Natural killer cell (primary cell): ENCODE measurements at regions not wholly inside any gene's neighbourhood (a gene's known extent, or its start where the extent isn't known, plus 50 kb on each side); places are given as distances from the start of the nearest gene placed in this dataset.

ENCODE experiments used
- ATAC-seq, 3 donors: fragments of 150-1000 bp in 2 of 3; fragments of 200-7000 bp in 1 of 3; cut with Tn5 transposase; 1 replicate in 1 of 3; 2 replicates in 2 of 3; pipeline ENCODE4 v1.10.0; 2021; ENCODE audit warnings: mild to moderate bottlenecking in 2 of 3, moderate library complexity in 2 of 3
- DNase-seq, 2 donors: peaks; one replicate each; pipeline versions ENCODE4 v3.0.0 to v3.0.0-alpha.2; 2013 to 2021; ENCODE audit warnings: mixed read lengths in 1 of 2
- H3K27ac ChIP-seq: one replicate; pipeline ENCODE4 v1.5.1; 2013; ENCODE audit warnings: mild to moderate bottlenecking, low read length
- H3K27me3 ChIP-seq: one replicate; pipeline ENCODE4 v1.6.1; 2013; ENCODE audit warnings: low read length; ENCODE audit not compliant: control insufficient read depth, insufficient read depth
- H3K36me3 ChIP-seq: one replicate; pipeline ENCODE4 v1.6.1; 2013; ENCODE audit warnings: low read length; ENCODE audit not compliant: control insufficient read depth, insufficient read depth
- H3K4me1 ChIP-seq: one replicate; pipeline ENCODE4 v1.6.1; 2013; ENCODE audit warnings: low read length; ENCODE audit not compliant: control insufficient read depth, insufficient read depth
- H3K4me3 ChIP-seq: one replicate; pipeline ENCODE4 v1.5.1; 2013; ENCODE audit warnings: low read length
- H3K9me3 ChIP-seq: one replicate; pipeline ENCODE4 v1.6.1; 2013; ENCODE audit warnings: low read length; ENCODE audit not compliant: control insufficient read depth, insufficient read depth
- H3K27ac Mint-ChIP-seq, 2 donors: one replicate each; pipeline ENCODE4 v1.8.0; 2022; ENCODE audit warnings: mild to moderate bottlenecking in 2 of 2, mixed read lengths in 2 of 2, moderate library complexity in 1 of 2
- H3K27me3 Mint-ChIP-seq, 2 donors: one replicate each; pipeline ENCODE4 v1.8.0; 2022; ENCODE audit warnings: low read depth in 2 of 2, mixed read lengths in 2 of 2
- H3K36me3 Mint-ChIP-seq: one replicate; pipeline ENCODE4 v1.8.0; 2022; ENCODE audit warnings: mixed read lengths
- H3K4me1 Mint-ChIP-seq, 2 donors: one replicate each; pipeline ENCODE4 v1.8.0; 2022; ENCODE audit warnings: mixed read lengths in 2 of 2
- H3K4me3 Mint-ChIP-seq: one replicate; pipeline ENCODE4 v1.8.0; 2022; ENCODE audit warnings: mild to moderate bottlenecking, moderate library complexity, mixed read lengths
- H3K9me3 Mint-ChIP-seq, 2 donors: one replicate each; pipeline ENCODE4 v1.8.0; 2022; ENCODE audit warnings: mixed read lengths in 2 of 2
- WGBS: methylation state at CpG from one replicate; pipeline ENCODE4 v1.1.7; 2013; ENCODE audit warnings: missing lambda C conversion rate; ENCODE audit not compliant: insufficient coverage; 5-methylcytosine and 5-hydroxymethylcytosine counted together
- intact Hi-C: fragments of 100-400 bp; cut with micrococcal nuclease; formaldehyde crosslinking; loops from one replicate; pipeline ENCODE4 v1.14.2; 2022
- TF ChIP-seq, protein P1 (sequence below): fragments of 200-600 bp; IDR thresholded peaks from one replicate; pipeline ENCODE4 v1.8.0; 2022; ENCODE audit warnings: antibody characterized with exemption

DNA sequence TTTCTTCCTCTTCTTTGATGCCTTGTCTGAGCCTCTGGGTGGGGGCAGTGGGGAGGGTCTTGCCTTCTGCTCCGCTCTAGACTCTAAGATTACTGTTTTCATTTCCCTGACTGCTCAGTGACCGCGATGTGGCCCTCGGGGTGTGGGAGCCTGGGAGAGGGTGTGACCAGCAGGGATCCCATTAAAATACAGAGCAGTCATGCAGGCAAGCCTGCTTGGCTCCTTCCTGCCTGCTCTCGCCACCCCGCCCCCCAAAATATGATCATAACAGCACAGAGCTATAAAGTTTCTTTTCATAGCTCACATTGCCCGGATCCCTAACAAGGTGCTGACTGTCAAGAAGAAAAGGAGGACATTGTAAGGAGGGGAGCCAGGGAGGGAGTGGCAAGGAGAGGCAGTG lies 332.9 kb downstream of the RAB28 start:
- TF ChIP-seq, protein P1, sequence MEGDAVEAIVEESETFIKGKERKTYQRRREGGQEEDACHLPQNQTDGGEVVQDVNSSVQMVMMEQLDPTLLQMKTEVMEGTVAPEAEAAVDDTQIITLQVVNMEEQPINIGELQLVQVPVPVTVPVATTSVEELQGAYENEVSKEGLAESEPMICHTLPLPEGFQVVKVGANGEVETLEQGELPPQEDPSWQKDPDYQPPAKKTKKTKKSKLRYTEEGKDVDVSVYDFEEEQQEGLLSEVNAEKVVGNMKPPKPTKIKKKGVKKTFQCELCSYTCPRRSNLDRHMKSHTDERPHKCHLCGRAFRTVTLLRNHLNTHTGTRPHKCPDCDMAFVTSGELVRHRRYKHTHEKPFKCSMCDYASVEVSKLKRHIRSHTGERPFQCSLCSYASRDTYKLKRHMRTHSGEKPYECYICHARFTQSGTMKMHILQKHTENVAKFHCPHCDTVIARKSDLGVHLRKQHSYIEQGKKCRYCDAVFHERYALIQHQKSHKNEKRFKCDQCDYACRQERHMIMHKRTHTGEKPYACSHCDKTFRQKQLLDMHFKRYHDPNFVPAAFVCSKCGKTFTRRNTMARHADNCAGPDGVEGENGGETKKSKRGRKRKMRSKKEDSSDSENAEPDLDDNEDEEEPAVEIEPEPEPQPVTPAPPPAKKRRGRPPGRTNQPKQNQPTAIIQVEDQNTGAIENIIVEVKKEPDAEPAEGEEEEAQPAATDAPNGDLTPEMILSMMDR = no peak
- peaks cover 15 to 19% of the 10 kb centered on the region in 2 donors for H3K9me3 Mint-ChIP-seq
- no peaks in the 10 kb centered on the region for H3K4me1 Mint-ChIP-seq
- H3K27ac Mint-ChIP-seq = no peak overlapping the region
- Histone ChIP-seq H3K4me3 (no peak overlapping the region), H3K36me3 (no peaks in the 10 kb centered on the region), H3K4me1 (no peaks in the 10 kb centered on the region), H3K27me3 (no peaks in the 10 kb centered on the region), H3K27ac (no peak overlapping the region), H3K9me3 (peaks cover 5% of the 10 kb centered on the region)
- no peaks in the 10 kb centered on the region for H3K27me3 Mint-ChIP-seq
- no peak overlapping the region for H3K4me3 Mint-ChIP-seq
- no peaks in the 10 kb centered on the region for H3K36me3 Mint-ChIP-seq
- intact Hi-C loops = no loop called here
- no peak for DNase-seq
- ATAC-seq = no peak
- 78% methylated on average over 5 of the region's 7 CpGs for WGBS

- H3K27me3 Mint-ChIP-seq = no peaks in the 10 kb centered on the region
- TF ChIP-seq, protein P1 = no peak
- Histone ChIP-seq H3K9me3 (no peaks in the 10 kb centered on the region), H3K4me1 (no peaks in the 10 kb centered on the region), H3K27ac (no peak overlapping the region), H3K27me3 (no peaks in the 10 kb centered on the region), H3K36me3 (no peaks in the 10 kb centered on the region), H3K4me3 (no peak overlapping the region)
- intact Hi-C loops = no loop called here
- no peak overlapping the region for H3K27ac Mint-ChIP-seq
- no peak for ATAC-seq
- no peaks in the 10 kb centered on the region for H3K36me3 Mint-ChIP-seq
- H3K4me1 Mint-ChIP-seq = no peaks in the 10 kb centered on the region
- peaks cover 5 to 9% of the 10 kb centered on the region in 2 donors for H3K9me3 Mint-ChIP-seq
- 80% methylated on average over 19 of the region's 19 CpGs for WGBS
- DNase-seq = no peak
- H3K4me3 Mint-ChIP-seq = no peak overlapping the region
Observed at GRCh38 chr4:13143222-13144070, 340.7 kb downstream of the RAB28 start.

DNA sequence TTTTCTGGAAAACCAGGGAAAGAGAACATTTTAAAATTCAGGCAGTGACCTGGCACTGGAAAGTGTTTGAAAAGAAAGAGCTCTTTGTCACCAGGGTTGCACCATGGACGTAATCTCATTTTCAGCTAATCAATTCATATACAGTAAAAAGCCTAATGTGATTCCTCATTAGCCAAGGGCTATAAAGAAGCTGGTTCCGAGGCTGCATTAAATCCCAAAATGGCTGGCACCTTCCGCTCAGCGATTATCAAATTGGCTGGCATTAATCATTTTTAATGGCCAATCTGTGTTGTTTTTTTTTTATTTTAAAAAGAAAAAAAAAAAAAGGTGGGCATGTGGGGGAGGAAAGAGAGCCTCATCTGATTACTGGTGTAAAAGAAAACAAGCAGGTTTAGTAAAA lies 341.4 kb downstream of the RAB28 start:
- H3K27ac Mint-ChIP-seq = no peak overlapping the region
- Histone ChIP-seq H3K9me3 (no peaks in the 10 kb centered on the region), H3K4me1 (no peaks in the 10 kb centered on the region), H3K4me3 (no peak overlapping the region), H3K36me3 (no peaks in the 10 kb centered on the region), H3K27ac (no peak overlapping the region), H3K27me3 (no peaks in the 10 kb centered on the region)
- H3K4me1 Mint-ChIP-seq = no peaks in the 10 kb centered on the region
- no peak overlapping the region for H3K4me3 Mint-ChIP-seq
- ATAC-seq (no peak), DNase-seq (no peak)
- H3K27me3 Mint-ChIP-seq = no peaks in the 10 kb centered on the region
- H3K9me3 Mint-ChIP-seq = peaks cover 5 to 9% of the 10 kb centered on the region in 2 donors
- 94% methylated on average over 4 of the region's 4 CpGs for WGBS
- no peaks in the 10 kb centered on the region for H3K36me3 Mint-ChIP-seq
- TF ChIP-seq, protein P1 = no peak
- intact Hi-C loops = no loop called here

- H3K27me3 Mint-ChIP-seq = no peaks in the 10 kb centered on the region
- Histone ChIP-seq H3K27ac (no peak overlapping the region), H3K36me3 (no peaks in the 10 kb centered on the region), H3K27me3 (no peaks in the 10 kb centered on the region), H3K9me3 (no peaks in the 10 kb centered on the region), H3K4me3 (no peak overlapping the region), H3K4me1 (no peaks in the 10 kb centered on the region)
- H3K9me3 Mint-ChIP-seq = peaks cover 5 to 9% of the 10 kb centered on the region in 2 donors
- TF ChIP-seq, protein P1 = no peak
- DNase-seq = no peak
- H3K36me3 Mint-ChIP-seq = no peaks in the 10 kb centered on the region
- ATAC-seq = no peak
- WGBS = 40% methylated on average over 1 of the region's 1 CpG
- intact Hi-C loops = no loop called here
- H3K4me1 Mint-ChIP-seq = no peaks in the 10 kb centered on the region
- no peak overlapping the region for H3K27ac Mint-ChIP-seq
- H3K4me3 Mint-ChIP-seq = no peak overlapping the region
Observed at GRCh38 chr4:13142191-13142590, 341.9 kb downstream of the RAB28 start.
